Osteocyte (in vitro differentiated cells): ENCODE measurements at regions not wholly inside any gene's neighbourhood (a gene's known extent, or its start where the extent isn't known, plus 50 kb on each side); places are given as distances from the start of the nearest gene placed in this dataset.

ENCODE experiments used
- DNase-seq: peaks from one replicate; pipeline ENCODE4 v3.0.0; 2021; ENCODE audit warnings: mixed read lengths; ENCODE audit not compliant: unreplicated experiment; ENCODE audit errors: extremely low spot score
- H3K27ac Mint-ChIP-seq: one replicate; pipeline ENCODE4 v1.8.0; 2021; ENCODE audit warnings: mild to moderate bottlenecking, mixed read lengths; ENCODE audit not compliant: unreplicated experiment
- H3K27me3 Mint-ChIP-seq: one replicate; pipeline ENCODE4 v1.8.0; 2021; ENCODE audit warnings: mixed read lengths; ENCODE audit not compliant: unreplicated experiment
- H3K36me3 Mint-ChIP-seq: one replicate; pipeline ENCODE4 v1.8.0; 2021; ENCODE audit warnings: mixed read lengths; ENCODE audit not compliant: unreplicated experiment
- H3K4me1 Mint-ChIP-seq: one replicate; pipeline ENCODE4 v1.8.0; 2021; ENCODE audit warnings: mixed read lengths; ENCODE audit not compliant: unreplicated experiment
- H3K4me3 Mint-ChIP-seq: one replicate; pipeline ENCODE4 v1.8.0; 2021; ENCODE audit warnings: mild to moderate bottlenecking, moderate library complexity, mixed read lengths; ENCODE audit not compliant: unreplicated experiment
- H3K9me3 Mint-ChIP-seq: one replicate; pipeline ENCODE4 v1.8.0; 2021; ENCODE audit warnings: mixed read lengths; ENCODE audit not compliant: unreplicated experiment
- CTCF ChIP-seq: fragments of 200-600 bp; sonication (generic); IDR thresholded peaks from 2 replicates; pipeline ENCODE4 v1.5.0; 2021; ENCODE audit warnings: antibody characterized with exemption, mild to moderate bottlenecking, moderate library complexity

- TF ChIP-seq CTCF: no peak
- Mint-ChIP-seq H3K27ac (peak overlapping the region; percentile 78), H3K27me3 (no peaks in the 10 kb centered on the region), H3K4me1 (peaks cover 37% of the 10 kb centered on the region), H3K36me3 (no peaks in the 10 kb centered on the region), H3K9me3 (no peaks in the 10 kb centered on the region), H3K4me3 (no peak overlapping the region)
- no peak for DNase-seq
Measured at GRCh38 chr2:201971531-201972228, 62.0 kb upstream of the FZD7 start.

GRCh38 chr2:201972621-201973255 lies 60.9 kb upstream of the FZD7 start:
- no peaks in the 10 kb centered on the region for H3K36me3 Mint-ChIP-seq
- no peak overlapping the region for H3K27ac Mint-ChIP-seq
- DNase-seq: no peak
- H3K4me1 Mint-ChIP-seq: peaks cover 43% of the 10 kb centered on the region
- no peaks in the 10 kb centered on the region for H3K9me3 Mint-ChIP-seq
- no peak overlapping the region for H3K4me3 Mint-ChIP-seq
- no peak for TF ChIP-seq CTCF
- H3K27me3 Mint-ChIP-seq: peaks cover 2% of the 10 kb centered on the region

GRCh38 chr2:201973305-201973928 lies 60.2 kb upstream of the FZD7 start:
- Mint-ChIP-seq H3K27ac (no peak overlapping the region), H3K4me1 (peaks cover 45% of the 10 kb centered on the region), H3K4me3 (no peak overlapping the region), H3K9me3 (no peaks in the 10 kb centered on the region), H3K27me3 (peaks cover 5% of the 10 kb centered on the region), H3K36me3 (no peaks in the 10 kb centered on the region)
- TF ChIP-seq CTCF: no peak
- DNase-seq: no peak

- H3K9me3 Mint-ChIP-seq: no peaks in the 10 kb centered on the region
- H3K4me3 Mint-ChIP-seq: no peak overlapping the region
- H3K27me3 Mint-ChIP-seq: peaks cover 5% of the 10 kb centered on the region
- H3K27ac Mint-ChIP-seq: no peak overlapping the region
- peaks cover 37% of the 10 kb centered on the region for H3K4me1 Mint-ChIP-seq
- no peaks in the 10 kb centered on the region for H3K36me3 Mint-ChIP-seq
- no peak for DNase-seq
- no peak for TF ChIP-seq CTCF
Measured at GRCh38 chr2:201974171-201975100, 59.2 kb upstream of the FZD7 start.
